ENCODE measurements at regions not wholly inside any gene's neighbourhood (a gene's known extent, or its start where the extent isn't known, plus 50 kb on each side); places are given as distances from the start of the nearest gene placed in this dataset.

- no peak overlapping the region for H3K4me3 ChIP-seq (ENCODE audit: low read depth, low read length, poor library complexity, severe bottlenecking)
- no TSS peak for BruUV-seq (replicated peaks)
- intact Hi-C loops (cut with micrococcal nuclease; ENCODE audit: unreplicated experiment), result no loop called here
- POLR2A ChIA-PET (ENCODE audit: low non-redundant PET), result no interaction called here
- H3K27me3 ChIP-seq (replicated peaks; ENCODE audit: insufficient read depth, low read depth, low read length, poor library complexity), result no peaks in the 10 kb centered on the region
- no peaks in the 10 kb centered on the region for H3K4me1 ChIP-seq (ENCODE audit: insufficient read depth, low read length, poor library complexity, severe bottlenecking)
- TF ChIP-seq CTCF (conservative IDR thresholded peaks at IDR 0.05; ENCODE audit: low read depth, low read length) (no peak), EZH2 (IDR thresholded peaks at IDR 0.05; ENCODE audit: borderline replicate concordance, low read depth, low read length, poor library complexity, severe bottlenecking) (no peak)
- no peak for DNase-seq (ENCODE audit: low spot score)
- H3K36me3 ChIP-seq (ENCODE audit: insufficient read depth, low read length, poor library complexity, severe bottlenecking), result no peaks in the 10 kb centered on the region
- H3K9me3 ChIP-seq (ENCODE audit: low read depth, low read length, poor library complexity, severe bottlenecking), result no peaks in the 10 kb centered on the region
- H3K27ac ChIP-seq (ENCODE audit: low read depth, low read length, poor library complexity, severe bottlenecking), result no peak overlapping the region
- CTCF ChIA-PET, result no interaction called here
Observed at GRCh38 chr4:162560073-162560472, 396.3 kb upstream of the FSTL5 start.

GRCh38 chr4:162557516-162558106 is 393.8 kb upstream of the FSTL5 start:
- TF ChIP-seq EZH2 (IDR thresholded peaks at IDR 0.05; ENCODE audit: borderline replicate concordance, low read depth, low read length, poor library complexity, severe bottlenecking) (no peak), CTCF (conservative IDR thresholded peaks at IDR 0.05; ENCODE audit: low read depth, low read length) (no peak)
- H3K27me3 ChIP-seq (replicated peaks; ENCODE audit: insufficient read depth, low read depth, low read length, poor library complexity), result no peaks in the 10 kb centered on the region
- ChIA-PET POLR2A (ENCODE audit: low non-redundant PET) (no interaction called here), CTCF (no interaction called here)
- no peaks in the 10 kb centered on the region for H3K9me3 ChIP-seq (ENCODE audit: low read depth, low read length, poor library complexity, severe bottlenecking)
- intact Hi-C loops (cut with micrococcal nuclease; ENCODE audit: unreplicated experiment), result no loop called here
- DNase-seq (ENCODE audit: low spot score), result no peak
- no TSS peak for BruUV-seq (replicated peaks)
- no peaks in the 10 kb centered on the region for H3K36me3 ChIP-seq (ENCODE audit: insufficient read depth, low read length, poor library complexity, severe bottlenecking)
- H3K27ac ChIP-seq (ENCODE audit: low read depth, low read length, poor library complexity, severe bottlenecking), result no peak overlapping the region
- H3K4me1 ChIP-seq (ENCODE audit: insufficient read depth, low read length, poor library complexity, severe bottlenecking), result no peaks in the 10 kb centered on the region
- no peak overlapping the region for H3K4me3 ChIP-seq (ENCODE audit: low read depth, low read length, poor library complexity, severe bottlenecking)

GRCh38 chr4:162535121-162535520 is 371.3 kb upstream of the FSTL5 start:
- no peaks in the 10 kb centered on the region for H3K36me3 ChIP-seq (ENCODE audit: insufficient read depth, low read length, poor library complexity, severe bottlenecking)
- CTCF ChIA-PET, result interaction anchor here (0.5 kb wide), 1 partner anchor 12 kb away, joined by 3 read pairs; no protein-coding TSS in a partner anchor
- POLR2A ChIA-PET (ENCODE audit: low non-redundant PET), result no interaction called here
- no TSS peak for BruUV-seq (replicated peaks)
- intact Hi-C loops (cut with micrococcal nuclease; ENCODE audit: unreplicated experiment), result no loop called here
- H3K9me3 ChIP-seq (ENCODE audit: low read depth, low read length, poor library complexity, severe bottlenecking), result no peaks in the 10 kb centered on the region
- TF ChIP-seq EZH2 (IDR thresholded peaks at IDR 0.05; ENCODE audit: borderline replicate concordance, low read depth, low read length, poor library complexity, severe bottlenecking), result no peak
- TF ChIP-seq CTCF (conservative IDR thresholded peaks at IDR 0.05; ENCODE audit: low read depth, low read length), result peak; percentile 27; the same call in 1 of the 2 replicates
- no peak overlapping the region for H3K4me3 ChIP-seq (ENCODE audit: low read depth, low read length, poor library complexity, severe bottlenecking)
- no peak for DNase-seq (ENCODE audit: low spot score)
- H3K27me3 ChIP-seq (replicated peaks; ENCODE audit: insufficient read depth, low read depth, low read length, poor library complexity), result no peaks in the 10 kb centered on the region
- no peaks in the 10 kb centered on the region for H3K4me1 ChIP-seq (ENCODE audit: insufficient read depth, low read length, poor library complexity, severe bottlenecking)
- H3K27ac ChIP-seq (ENCODE audit: low read depth, low read length, poor library complexity, severe bottlenecking), result no peak overlapping the region

Data from A673 (cell line).